ACHN (cell line): ENCODE measurements at regions not wholly inside any gene's neighbourhood (a gene's known extent, or its start where the extent isn't known, plus 50 kb on each side); places are given as distances from the start of the nearest gene placed in this dataset.

ENCODE experiments used
- DNase-seq: peaks from one replicate; pipeline ENCODE4 v3.0.0-alpha.2; 2015
- in situ Hi-C: cut with HindIII; loops from 2 replicates; pipeline ENCODE4 v1.10.0; 2017; ENCODE audit warnings: low sequenced_read_pairs, low pct_ligation_motif_present, low pct_unique_long_range_greater_than_20kb

DNA sequence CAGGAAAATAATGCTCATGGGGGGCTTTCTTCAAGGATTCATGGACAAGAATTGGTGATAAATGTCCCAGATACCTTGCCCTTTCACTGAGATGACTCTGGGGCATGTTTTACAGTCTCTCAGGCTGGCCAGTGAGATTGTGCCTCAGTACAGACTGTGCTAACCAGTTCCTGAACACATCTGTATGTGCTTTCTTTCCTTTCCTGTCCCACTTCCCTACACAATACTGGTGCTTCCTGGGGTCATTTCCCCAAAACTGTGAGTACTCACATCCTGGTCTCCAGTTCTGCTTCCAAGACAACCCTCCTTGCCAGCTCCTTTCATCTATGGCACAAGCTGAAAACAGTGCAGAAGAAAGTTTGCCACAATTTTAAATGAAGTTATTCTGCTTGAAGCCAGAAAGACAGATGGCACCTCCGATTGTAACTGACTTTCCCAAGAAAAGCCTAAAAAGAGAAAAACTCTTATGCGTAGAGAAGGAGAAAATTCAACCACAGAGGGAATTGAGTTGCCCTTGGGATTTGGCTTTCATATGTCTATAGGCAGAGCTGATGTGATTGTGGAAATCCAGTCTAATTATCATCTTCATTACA, 134.7 kb downstream of the DRD1 start:
- in situ Hi-C loops = no loop called here
- DNase-seq = no peak

- DNase-seq = no peak
- in situ Hi-C loops = no loop called here
Measured at GRCh38 chr5:175308701-175309100, 135.3 kb downstream of the DRD1 start.

- no peak for DNase-seq
- in situ Hi-C loops = no loop called here
Measured at GRCh38 chr5:175306381-175306780, 137.6 kb downstream of the DRD1 start.

- in situ Hi-C loops = no loop called here
- DNase-seq = no peak
Measured at GRCh38 chr5:175305251-175305650, 138.7 kb downstream of the DRD1 start.

DNA sequence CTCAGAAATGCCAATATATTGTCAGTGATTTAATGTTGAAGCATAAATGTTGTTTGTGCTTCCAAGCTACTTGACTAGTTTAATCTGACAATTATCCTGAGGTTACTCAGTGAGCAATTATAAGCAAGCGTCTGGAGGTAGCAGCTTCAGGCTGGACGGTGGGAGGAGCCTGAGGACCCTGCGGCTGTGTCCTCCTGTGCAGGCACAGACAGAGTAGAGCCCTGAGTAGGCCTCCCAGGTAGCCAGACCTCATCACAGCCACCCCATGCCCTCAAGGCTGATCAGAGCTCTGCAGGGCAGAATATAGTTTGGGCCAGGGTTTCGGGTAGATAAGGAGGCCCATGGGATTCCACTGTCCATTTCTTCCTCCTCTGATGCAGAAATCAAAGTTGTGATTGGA, 153.6 kb downstream of the DRD1 start:
- no peak for DNase-seq
- in situ Hi-C loops = no loop called here

DNA sequence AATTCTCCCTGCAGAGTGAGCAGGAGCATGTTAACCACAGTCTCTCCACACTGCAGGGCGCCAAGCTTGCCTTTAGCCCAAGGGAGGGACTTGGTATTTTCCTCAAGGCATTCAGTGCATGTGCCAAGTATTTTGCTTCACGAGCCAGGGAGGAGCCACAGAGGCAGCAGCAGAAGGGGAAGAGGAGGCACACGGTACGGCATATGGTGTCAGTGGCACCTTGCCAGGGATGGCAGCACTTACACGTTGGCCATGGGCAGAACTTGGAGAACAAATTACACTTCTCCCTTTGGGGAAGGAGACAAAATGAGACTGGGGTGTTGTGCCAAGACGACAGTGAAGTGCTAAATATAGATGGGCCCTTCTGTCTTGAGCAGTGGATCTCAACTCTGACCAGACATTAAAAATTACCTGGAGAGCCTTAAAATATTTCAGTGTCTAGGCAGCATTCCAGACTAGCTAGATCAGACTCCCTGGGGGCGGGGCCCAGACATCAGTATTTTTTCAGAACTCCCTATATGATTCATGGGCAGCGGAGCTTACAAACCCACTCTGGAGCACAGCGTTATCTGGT, 155.8 kb downstream of the DRD1 start:
- in situ Hi-C loops = no loop called here
- DNase-seq = peak; percentile 93

- in situ Hi-C loops = no loop called here
- no peak for DNase-seq
Measured at GRCh38 chr5:175286981-175287380, 157.0 kb downstream of the DRD1 start.

DNA sequence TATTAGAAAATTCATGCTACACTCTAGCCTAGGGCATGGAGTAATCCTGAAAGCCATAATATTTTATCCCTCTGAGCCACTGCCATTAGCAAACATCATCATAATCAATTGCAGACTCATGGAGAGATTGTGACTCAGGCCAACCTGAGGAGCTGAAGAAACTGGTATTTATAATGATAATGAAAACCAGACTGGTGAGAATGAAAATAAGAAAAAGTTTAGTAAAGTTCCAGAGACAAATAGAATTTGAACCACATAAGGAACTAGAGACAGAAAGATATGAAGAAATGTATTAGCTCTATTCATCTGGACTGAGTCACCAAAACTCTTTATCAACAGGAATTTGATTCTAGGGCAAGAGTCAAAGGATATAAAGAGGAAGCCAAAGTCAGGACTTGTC, 158.7 kb downstream of the DRD1 start:
- no peak for DNase-seq
- in situ Hi-C loops = no loop called here

DNA sequence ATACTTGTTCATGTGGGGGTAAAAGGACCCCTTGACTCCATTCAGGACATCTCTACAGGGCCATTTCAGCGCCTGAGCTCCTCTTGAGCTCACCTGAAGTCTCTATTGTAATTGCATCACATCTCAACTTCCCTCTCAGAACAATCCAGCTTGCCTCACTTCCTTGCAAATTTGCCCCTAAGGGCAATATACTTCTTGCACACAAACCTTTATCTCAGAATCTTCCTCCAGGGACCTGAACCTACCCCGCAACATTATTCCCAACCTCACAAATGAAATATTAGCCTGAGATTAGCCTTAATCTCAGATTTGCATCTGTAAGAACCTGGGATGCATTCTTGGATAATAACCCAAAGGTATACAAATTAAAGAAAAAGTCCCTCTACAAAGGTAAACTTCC, 159.2 kb downstream of the DRD1 start:
- DNase-seq = no peak
- in situ Hi-C loops = no loop called here

GRCh38 chr5:175282611-175283225, 161.3 kb downstream of the DRD1 start:
- no peak for DNase-seq
- in situ Hi-C loops = no loop called here

DNA sequence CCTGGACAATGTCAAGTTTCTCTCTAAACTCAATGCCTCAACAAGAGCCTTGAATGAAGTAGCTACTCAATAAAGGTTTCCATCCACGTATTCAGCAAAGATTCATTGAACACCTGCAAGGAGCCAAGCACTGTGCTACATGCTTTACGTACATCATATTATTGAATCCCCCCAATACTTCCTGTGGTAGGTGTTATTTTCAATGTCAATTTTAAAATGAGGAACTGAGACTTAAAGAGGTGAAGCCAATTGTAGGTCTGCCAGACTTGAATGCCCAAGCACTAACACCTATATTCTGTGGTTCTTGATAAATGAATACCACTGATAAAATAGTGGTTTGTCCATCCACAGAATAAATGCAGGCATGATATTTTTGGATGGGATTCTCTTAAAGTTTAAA, 162.3 kb downstream of the DRD1 start:
- DNase-seq = no peak

GRCh38 chr5:175281257-175281656, 162.7 kb downstream of the DRD1 start:
- no peak for DNase-seq
- in situ Hi-C loops = no loop called here

More for the DNA sequence above, 162.3 kb downstream of the DRD1 start:
- in situ Hi-C loops = no loop called here

- DNase-seq = no peak
- in situ Hi-C loops = no loop called here
Measured at GRCh38 chr5:175279506-175279905, 164.5 kb downstream of the DRD1 start.

GRCh38 chr5:175275748-175276147, 168.2 kb downstream of the DRD1 start:
- DNase-seq = no peak
- in situ Hi-C loops = no loop called here

DNA sequence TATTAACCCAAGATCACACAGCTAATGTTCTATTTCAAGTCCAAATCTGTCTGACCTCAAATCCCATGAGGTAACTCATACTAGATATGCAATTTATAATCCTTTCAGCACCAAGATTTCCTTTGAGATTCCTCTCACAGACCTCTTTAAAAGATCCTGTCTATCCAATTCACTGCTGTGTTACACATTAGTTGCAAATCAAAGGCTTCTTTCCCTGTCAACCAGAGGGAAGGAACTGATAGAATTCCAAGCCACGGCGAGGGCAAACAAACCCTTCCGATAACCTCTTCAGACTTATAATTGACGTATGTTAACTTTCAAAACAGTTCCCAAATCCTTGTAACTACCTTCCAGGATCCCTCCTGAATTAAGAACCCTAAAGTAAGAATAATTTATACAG, 168.9 kb downstream of the DRD1 start:
- DNase-seq = no peak
- in situ Hi-C loops = no loop called here

DNA sequence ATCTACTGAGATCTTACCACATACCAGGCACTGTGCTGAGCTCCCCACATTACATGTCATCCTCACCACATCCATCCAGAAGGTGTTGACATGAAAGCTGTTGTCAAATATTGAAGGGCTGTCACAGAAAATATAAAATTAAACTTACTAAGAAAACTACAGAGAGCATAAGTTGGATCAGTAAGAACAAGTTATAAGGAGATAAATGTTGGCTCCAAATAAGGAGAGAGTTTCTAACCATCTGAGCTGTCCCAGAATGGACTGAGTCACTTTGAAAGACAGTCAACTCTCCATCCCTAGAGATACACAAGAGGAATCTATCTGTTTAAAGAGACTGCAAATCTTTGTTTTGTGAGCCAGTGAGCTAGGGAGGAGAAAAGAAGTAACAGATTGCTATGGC, 169.8 kb downstream of the DRD1 start:
- no peak for DNase-seq
- in situ Hi-C loops = no loop called here

DNA sequence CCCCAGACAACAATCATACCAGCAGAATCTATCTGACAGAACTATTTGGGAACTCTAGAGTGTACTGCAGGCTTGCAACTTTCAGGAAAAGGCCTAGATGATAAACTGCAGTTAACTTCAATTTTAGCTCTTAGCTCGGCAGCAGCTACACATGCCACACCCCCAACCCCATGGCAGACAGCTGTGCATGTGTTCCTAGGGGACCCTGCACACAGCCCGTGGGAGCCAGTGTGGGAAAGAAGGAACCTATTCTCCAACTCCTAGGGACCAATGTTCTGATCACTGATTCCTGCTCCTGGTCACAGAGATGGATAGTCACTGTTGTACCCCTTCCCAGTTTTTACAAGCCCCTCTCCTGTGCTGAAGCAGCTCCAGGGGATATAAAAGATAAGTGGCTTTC, 179.6 kb downstream of the DRD1 start:
- in situ Hi-C loops = no loop called here
- no peak for DNase-seq

GRCh38 chr5:175263776-175264175, 180.2 kb downstream of the DRD1 start:
- no peak for DNase-seq
- in situ Hi-C loops = no loop called here

DNA sequence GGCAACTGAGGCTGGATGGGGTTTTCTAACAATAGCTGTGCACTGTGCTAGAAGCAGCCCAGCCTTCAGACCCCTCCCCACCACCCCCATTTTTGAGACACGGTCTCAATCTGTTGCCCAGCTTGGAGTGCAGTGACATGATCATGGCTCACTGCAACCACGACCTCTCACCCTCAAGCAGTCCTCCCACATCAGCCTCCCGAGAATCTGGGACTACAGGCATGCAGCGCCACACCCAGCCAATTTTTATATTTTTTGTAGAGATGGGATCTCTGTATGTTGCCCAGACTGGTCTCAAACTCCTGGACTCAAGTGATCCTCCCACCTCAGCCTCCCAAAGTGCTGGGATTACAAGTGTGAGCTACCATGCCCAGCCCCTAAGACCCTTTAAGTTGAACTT, 182.5 kb downstream of the DRD1 start:
- in situ Hi-C loops = no loop called here
- DNase-seq = no peak

- no peak for DNase-seq
- in situ Hi-C loops = no loop called here
Measured at GRCh38 chr5:175261037-175261436, 182.9 kb downstream of the DRD1 start.
